ENCODE measurements at regions not wholly inside any gene's neighbourhood (a gene's known extent, or its start where the extent isn't known, plus 50 kb on each side); places are given as distances from the start of the nearest gene placed in this dataset.

DNA sequence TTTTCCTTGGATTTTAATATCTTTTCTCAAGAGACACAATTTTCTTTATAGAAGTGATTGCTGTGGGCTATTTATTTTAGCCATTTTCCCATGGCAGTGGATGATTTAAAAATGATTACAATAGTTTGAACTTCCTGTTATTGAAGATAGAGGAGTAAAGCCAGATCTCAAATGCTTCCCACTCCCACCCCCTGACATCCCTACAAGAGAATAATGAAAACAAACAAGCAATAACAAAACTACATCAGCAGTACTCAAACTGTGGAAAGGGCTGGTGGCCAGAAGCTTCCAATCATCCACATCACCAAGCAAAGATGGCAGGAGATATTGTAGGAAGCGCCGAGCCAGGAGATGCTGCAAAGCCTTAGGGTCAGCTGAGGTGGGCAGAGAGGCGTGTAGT, 831.1 kb upstream of the NR2F2 start:
- no peak for DNase-seq (ENCODE audit: low spot score)

DNA sequence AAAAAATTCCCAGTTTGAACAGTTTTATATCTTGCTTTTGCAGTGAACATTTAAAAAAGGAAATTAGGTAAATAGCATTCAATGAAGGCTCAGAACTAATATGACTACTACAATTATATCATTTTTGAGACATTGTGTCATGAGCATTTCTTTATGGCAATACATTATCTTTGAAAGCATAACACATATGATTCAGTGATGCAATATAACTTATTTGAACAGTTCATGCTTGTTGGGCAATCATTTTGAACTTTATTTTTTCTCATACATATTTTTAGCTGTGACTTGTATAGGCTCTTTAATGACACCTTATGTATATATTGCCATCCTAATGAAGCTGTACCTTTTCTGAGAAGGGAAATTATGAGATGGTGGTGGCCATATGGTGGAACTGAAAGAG, 828.6 kb upstream of the NR2F2 start:
- DNase-seq (ENCODE audit: low spot score), result no peak

DNA sequence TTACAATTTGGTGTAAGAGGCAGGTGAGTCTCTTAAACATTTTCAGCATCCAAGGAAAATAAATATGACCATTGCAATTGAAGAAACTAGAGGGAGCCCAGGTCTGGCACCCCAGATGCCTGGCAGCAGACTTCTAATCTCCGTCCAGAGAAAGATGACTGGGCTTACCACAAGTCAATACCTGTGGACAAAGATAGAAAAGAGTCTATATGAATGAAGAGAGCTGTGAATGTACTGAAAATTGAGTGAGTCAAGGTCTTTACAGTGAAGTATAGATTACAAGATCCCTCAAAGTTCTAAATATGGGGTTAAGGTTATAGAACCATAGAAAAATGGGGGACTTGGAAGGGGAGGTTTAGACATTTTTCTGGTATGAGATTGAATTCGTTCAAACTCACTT, 827.4 kb upstream of the NR2F2 start:
- DNase-seq (ENCODE audit: low spot score), result no peak

DNA sequence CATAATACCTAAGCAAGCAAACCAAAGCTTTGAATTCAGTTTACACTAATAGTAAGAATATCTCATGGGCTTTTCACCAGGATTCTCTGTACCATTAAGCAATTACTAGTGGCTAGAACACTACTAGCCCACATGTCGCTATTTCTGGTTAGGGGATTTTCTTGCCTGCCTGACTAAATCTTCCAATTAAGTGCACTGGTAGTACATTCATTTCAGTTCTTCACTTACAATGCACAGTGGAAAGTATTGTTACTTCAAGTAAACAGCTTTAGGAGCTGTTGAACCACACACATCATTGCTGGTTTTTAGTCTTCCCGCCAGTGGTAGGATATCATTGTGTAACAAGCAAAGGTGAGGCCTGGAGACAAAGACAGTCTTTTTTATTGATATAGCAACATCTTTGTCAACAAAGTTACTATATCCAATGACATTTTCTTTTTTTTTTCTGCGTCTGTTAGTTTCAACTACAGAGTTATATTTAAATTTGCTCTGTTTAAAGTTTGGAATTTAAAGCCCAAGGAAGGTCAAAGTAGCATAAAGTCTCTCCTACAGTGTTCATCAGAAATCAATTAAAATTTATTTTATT, 826.8 kb upstream of the NR2F2 start:
- DNase-seq (ENCODE audit: low spot score), result no peak

DNA sequence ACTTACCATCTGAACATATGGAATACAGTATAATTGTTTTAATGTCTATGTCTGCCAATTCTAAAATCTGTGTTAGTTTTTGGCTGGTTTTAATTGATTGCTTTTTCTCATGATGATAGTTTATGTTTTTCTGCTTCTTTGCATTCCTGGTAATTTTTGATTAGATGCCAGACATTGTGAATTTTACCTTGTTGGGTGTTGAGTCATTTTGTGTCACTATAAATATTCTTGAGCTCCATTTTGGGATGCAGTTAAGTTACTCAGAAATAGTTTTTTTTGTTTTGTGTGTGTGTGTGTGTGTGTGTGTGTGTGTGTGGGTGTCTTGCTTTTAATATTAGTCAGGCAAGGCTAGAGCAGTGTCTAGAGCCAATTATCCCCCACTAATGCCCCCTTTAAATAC, 818.8 kb upstream of the NR2F2 start:
- DNase-seq (ENCODE audit: low spot score), result no peak

DNA sequence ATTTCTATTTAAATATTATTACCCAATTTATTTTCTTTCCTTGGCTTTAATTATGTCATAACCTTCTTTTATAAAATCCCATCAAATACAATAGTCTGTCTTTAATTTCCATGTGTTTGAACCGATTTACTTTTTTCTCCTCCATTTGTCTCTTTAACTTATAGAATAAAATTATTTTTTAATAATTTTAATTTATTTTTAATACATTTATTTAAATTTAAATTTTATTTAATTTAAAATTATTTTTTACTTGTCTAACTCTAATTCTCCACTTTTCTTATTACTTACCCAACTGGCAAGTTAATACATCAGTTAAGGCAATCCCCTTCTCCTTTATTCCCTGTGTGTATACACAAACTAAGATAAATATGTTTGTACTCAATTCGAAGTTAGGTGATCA, 817.6 kb upstream of the NR2F2 start:
- no peak for DNase-seq (ENCODE audit: low spot score)

DNA sequence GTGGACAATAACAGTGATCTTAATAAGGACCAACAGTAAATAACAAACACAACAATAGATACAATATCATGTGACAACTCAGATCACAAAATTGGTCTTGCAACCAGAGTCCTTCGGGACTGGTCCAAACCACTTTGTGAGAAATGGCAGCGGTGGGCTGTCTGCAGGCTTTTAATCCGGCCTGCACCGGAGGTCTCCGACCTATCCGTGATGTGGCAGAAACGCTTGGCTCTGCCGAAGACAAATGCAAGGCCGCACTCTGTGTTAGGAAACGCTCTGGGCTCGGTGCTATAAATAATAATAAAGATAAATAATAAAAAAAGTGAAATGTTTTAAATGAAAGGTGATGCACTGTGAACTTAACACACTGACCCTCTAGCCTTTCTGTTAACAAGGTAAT, 810.6 kb upstream of the NR2F2 start:
- DNase-seq (ENCODE audit: low spot score), result no peak

DNA sequence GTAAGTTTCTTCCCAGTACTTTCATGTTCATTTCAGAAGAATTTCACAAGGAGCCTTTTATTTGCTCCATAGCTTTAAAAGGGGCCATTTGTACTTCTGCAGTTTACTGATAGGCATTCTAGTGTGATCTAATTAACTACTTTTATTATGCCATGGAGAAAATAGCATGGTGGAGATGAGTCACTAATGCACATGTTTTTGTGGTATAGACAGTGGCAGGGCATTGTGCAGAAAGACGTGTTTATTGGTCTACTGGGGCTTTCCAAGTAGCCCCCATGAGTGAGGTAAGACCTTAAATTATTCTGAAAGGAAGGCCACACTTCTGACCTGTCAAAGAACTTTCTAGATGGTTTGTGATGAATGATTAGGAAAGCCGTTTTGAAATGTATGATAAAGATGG, 810.0 kb upstream of the NR2F2 start:
- DNase-seq (ENCODE audit: low spot score), result no peak

DNA sequence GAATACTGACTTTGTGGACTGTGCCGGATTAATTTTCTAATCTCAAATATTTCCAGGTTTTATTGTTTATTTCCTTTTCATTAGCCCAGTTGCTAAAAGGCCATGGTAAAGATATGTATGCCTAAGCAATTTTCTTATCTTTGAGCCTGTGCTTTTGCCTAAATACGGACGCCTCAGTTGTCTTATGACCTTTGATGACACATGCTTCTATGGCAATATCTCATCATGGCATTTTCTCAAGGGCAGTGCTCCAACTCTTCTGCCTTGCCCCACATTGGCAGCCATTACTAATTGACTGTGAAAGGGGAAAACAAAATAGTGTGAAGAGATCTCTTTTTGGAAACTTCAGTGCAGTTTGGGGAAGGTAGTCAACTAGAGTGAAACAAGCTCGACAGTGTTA, 809.6 kb upstream of the NR2F2 start:
- DNase-seq (ENCODE audit: low spot score), result no peak

DNA sequence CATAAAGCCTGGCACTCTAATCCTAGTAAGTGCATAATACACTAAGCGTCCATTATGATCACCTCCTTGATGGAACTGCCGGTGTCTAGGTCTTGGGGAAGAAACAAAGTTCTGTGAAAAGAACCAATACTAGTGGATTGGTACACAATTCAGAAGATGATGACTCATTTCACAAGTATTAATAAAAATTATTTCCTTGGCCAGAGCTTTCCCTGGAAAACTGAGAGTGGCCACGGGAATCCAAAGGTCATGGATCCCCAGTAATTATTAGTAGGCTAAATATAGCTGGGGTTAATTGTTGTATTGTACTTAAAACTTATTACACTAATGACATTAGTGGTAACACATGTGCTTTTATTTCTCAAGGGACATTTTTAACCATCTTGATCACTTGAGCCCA, 808.0 kb upstream of the NR2F2 start:
- no peak for DNase-seq (ENCODE audit: low spot score)

DNA sequence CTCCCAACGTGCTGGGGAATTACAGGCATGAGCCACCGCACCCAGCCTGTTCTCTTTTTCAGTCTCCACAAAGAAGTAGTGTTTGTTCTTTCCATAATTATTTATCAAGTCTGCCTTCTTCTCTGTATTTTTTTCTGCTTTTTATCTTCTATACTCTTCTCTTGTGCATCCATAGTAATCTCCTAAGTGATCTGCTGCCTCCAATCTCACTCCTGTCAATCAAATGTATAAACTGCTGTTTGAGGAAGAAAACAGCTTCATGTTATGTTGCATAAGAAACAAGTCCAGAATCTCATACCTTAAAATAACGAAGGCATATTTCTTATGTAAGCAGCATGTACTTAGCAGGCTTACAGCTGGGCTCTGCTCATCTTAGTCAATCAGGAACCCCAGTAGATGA, 801.6 kb upstream of the NR2F2 start:
- no peak for DNase-seq (ENCODE audit: low spot score)

DNA sequence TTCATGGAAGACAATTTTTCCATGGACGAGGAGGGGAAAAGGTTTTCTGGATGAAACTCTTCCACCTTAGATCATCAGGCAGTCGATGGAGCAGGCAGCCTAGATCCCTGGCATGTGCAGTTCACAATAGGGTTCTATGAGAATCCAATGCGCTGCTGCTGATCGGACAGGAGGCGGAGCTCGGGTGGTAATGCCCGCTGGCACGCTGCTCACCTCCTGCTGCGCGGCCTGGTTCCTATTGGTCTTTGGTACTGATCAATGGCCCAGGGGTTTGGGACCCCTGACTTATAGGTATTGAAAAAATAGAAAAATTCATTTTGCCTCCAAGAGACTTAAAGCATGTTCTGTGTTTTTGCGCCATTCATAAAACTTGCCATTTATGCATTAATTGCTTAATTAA, 793.9 kb upstream of the NR2F2 start:
- no peak for DNase-seq (ENCODE audit: low spot score)

DNA sequence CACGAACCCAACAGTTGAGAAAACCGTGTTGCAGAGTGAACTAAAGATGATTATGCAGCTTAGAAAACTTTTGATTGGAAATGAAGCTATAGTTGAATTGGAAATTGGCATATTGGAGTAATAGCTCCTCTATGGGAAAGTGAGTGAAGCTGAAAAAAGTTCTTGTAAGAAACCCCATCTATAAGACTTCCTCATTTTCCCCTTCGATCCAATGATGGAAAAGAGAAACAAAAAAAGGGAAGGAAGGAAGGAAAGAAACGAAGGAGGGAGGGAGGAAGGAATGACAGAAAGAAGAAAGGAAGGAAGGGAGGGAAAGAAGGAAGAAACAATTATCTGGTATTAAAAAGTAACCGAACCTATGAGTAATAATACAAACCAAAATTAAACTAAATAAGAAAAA, 791.8 kb upstream of the NR2F2 start:
- DNase-seq (ENCODE audit: low spot score), result no peak

DNA sequence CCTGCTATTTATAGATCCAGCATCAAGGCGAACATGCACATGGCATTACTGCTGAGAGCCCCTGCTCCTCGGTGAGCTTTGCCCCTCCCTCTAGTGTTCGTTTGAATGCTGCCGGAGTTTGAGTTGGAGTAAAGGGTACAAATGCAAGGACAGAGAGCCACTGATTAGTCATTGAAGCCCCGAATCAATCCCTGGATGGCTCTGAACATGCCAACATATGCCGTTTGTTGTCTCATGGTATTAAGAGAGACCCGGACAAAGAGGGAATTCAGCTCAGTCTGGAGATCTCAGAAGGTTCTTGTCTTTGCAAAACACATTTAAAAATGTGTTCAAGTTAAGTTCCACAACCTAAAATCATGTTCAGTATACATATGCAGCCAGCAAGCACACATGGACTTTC, 789.2 kb upstream of the NR2F2 start:
- DNase-seq (ENCODE audit: low spot score), result no peak

DNA sequence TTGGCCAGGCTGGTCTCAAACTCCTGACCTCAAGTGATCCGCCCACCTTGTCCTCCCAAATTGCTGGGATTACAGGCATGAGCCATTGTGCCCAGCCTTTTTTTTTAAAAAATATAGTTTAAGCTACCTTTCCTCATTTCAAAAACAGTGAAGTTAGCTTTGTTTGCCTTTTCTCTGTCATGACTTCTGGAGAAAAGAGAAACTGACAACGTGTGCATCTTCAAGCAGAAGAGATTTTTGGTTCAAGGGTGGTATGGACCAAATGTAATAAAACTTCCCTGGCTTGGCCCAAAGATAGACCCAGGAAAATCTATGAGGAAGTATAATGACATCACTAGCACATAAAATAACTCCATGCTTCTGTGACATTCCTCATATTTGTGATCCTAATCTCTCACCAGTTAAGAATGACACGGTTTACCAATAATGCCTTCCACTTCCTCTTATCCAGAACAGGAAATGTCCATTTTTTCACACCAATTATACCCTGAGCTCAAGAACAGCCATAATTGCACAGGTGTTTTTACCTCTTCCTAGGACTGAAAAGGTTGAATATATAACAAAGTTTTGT, 781.2 kb upstream of the NR2F2 start:
- no peak for DNase-seq (ENCODE audit: low spot score)

DNA sequence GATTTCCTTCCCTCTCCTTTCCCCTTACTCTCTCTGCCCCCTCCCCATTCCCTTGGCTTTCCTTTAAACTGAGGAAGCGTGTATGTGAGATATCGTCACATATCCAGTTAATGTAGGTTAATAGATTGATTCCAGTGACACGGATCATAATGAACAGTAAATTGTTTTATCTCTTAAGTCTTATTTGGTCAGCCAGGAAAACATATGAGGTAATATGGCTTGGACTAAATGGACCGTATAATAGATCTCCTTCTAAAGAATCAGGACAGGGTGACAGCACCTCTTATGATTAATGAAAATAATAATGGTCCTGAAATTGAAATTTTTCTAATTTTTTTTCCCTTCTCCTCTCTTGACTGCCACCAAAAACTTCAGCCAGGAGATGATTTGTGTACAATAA, 779.8 kb upstream of the NR2F2 start:
- no peak for DNase-seq (ENCODE audit: low spot score)

DNA sequence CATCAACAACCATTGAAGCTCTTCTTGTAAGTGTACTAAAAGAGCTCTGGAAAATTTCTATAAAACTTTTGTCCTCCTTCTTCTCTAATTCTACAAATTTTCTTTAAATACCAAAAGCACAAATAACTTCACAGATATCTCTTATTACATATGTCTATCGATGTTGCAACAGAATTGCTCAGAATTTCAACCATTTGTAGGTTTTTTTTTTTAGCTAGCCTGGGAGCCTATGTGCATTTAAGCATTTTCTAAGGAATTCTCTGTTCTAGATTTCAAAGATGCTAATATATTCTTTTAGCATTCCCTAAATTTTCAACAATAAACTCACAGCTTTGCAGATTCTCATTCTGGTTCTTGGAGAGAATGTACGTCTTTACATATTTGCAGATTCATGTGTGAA, 774.3 kb upstream of the NR2F2 start:
- no peak for DNase-seq (ENCODE audit: low spot score)

DNA sequence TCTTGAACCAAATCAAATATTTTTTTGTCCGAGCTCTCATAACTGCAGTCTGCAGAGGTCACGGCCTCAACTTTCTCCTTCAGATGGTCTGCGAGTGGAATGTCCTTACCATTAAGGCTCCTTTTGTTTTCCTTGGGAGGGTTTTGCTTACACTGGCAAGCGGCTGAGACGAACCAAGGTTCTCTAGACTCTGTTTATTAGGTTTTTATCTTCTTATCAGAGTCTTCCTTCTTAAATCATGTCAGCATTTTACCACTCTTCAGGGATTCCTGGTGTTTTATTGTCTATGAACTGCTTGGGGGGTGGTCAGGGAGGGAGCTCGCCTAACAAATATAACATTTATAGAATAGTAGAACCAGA, 773.7 kb upstream of the NR2F2 start:
- DNase-seq (ENCODE audit: low spot score), result no peak

DNA sequence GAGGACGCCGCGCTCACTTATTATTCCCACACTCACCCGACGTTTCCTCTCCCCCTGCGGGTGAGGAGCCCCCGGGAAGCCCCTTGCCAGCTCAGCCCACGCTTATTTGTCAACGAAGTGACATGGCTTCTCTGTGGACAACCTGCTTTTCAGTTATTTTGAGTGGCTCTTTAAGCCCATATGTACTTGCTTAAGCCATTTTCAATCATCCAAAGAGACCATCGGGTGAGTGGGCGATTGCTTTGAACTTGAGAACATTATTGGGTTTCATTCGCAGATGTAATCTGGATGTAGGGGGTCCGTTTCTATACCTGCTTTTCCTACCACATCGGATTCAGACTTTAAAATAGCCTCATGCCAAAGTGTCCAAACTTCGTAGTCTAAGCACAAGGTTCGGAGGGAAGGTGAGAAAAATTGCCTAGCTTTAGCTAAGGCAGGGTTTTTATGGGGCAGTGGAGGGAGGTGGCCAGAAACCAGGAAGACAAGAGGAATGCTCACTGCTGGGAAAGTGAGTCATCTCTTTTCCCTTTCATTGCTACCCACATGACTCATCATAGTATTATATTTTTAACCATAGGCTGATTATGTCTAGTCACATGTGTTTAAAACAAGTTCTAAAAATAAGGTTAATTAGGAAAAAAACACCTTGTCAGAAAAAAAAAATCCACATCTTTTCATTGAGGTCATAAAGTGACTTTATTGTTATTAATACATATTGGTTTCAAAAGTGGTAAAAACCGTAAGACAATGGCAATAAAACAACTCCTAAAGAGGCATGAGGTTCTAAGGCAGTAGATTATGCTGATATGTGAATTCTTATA, 773.1 kb upstream of the NR2F2 start:
- DNase-seq (ENCODE audit: low spot score), result no peak

DNA sequence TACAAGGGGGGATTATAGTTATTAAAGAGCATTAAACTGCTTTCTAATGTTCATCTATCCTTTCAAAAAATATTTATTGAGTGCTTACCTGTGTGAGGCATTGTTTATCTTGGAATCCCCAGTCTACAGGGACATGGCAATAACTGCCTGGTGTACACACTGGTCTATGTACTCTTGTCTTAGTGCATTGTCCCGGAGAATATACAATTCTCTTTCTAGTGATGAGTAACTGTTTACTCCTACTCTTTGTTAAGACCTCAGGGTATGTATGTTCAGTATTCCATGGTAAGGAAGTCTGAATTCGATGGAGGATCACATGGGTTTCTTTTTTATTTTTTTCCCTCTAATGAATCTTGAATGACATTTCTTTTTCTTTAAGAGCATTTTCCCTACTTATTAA, 772.4 kb upstream of the NR2F2 start:
- no peak for DNase-seq (ENCODE audit: low spot score)

DNA sequence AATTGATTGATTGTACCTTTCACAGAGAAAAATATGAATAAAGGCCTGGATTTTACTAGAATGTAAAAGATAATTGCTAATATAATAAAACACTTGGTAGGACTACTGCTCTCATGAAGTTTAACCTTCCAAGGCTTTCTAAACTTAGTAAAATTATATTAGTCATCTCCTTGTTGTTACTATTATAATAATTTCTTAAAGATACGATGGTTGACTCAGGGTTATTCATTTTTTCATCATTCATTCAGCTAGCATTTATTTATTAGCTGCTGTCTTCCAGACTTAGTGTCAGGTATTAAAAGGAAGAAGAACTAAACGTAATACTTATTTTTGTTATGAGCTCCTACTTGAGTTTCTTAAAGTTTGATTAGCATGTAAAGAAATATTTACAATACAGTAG, 771.6 kb upstream of the NR2F2 start:
- DNase-seq (ENCODE audit: low spot score), result no peak

DNA sequence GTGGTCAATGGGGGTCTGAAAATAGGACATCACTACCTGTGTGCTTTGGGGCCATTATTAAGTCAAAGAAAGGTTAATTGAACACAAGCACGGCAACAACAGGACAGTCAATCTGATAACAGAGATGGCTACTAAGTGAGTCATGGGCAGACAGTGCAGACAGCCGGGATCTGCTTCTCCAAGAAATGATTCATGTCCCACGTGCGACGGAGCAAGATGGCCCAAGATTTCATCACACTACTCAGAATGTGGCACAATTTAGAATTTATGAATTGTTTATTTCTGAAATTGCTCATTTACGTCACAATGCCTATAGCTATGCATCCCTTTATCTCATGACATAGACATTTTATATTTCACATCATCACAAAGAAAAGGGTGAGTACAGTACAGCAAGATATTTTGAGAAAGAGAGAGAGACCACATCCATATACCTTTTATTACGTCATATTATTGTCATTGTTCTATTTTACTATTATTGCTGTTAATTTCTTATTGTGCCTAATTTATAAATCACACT, 770.6 kb upstream of the NR2F2 start:
- DNase-seq (ENCODE audit: low spot score), result no peak

DNA sequence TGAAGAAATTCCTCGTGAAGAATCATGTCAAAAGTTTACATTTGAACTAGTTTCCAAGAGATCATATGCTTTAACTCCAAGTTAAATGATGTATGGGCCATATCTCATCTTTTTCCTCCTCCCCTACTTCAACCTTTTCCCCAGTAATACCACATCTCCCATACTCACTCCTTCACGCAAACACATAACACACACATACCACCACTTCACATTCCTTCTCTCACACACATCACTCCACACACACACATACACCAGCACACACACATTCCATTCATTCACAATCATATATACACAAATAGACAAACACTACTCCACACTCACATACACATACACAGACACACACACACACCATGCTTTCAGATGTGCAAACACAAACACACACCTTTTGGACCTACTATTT, 769.0 kb upstream of the NR2F2 start:
- no peak for DNase-seq (ENCODE audit: low spot score)

DNA sequence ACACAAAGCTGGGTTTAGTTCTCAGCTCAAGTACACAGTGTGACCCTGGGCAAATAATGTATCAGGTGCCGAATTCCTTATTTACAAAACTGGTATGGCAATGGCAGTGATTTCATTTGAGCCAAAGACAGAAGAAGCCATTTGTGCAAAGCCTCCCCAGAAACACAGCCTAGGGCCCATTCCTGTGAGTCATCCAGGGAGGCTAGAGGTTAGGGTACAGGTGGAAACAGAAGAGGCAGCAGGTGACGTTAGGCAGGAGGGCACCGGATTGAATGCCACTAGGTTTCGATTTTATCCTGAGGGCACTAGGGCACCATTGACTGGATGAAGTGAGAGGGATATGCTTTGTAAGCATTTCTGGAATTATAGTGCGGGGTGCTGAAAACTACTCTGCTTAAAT, 766.9 kb upstream of the NR2F2 start:
- DNase-seq (ENCODE audit: low spot score), result no peak
